ENCODE measurements at regions not wholly inside any gene's neighbourhood (a gene's known extent, or its start where the extent isn't known, plus 50 kb on each side); places are given as distances from the start of the nearest gene placed in this dataset.

DNA sequence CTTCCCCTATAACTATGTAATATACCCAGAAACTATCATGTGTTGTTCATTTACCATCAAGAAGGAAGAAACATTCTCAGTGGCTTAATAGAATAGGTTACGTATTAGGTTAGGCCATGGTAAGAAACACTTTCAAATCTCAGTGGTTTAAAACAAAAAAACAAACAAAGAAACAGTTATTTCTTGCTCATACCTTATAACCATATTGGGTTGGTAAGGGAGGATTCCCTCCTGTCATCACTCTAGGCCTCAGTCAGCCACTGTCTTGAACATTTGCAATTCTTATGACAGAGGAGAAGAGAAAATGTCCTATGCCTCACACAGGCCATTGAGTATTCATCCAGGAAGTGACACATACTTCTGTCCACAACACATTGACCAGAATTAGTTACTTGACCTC lies 727.7 kb upstream of the NECTIN3 start:
- TF ChIP-seq, protein P1, sequence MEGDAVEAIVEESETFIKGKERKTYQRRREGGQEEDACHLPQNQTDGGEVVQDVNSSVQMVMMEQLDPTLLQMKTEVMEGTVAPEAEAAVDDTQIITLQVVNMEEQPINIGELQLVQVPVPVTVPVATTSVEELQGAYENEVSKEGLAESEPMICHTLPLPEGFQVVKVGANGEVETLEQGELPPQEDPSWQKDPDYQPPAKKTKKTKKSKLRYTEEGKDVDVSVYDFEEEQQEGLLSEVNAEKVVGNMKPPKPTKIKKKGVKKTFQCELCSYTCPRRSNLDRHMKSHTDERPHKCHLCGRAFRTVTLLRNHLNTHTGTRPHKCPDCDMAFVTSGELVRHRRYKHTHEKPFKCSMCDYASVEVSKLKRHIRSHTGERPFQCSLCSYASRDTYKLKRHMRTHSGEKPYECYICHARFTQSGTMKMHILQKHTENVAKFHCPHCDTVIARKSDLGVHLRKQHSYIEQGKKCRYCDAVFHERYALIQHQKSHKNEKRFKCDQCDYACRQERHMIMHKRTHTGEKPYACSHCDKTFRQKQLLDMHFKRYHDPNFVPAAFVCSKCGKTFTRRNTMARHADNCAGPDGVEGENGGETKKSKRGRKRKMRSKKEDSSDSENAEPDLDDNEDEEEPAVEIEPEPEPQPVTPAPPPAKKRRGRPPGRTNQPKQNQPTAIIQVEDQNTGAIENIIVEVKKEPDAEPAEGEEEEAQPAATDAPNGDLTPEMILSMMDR (conservative IDR thresholded peaks at IDR 0.05; ENCODE audit: low read length) = no peak
- no peak for TF ChIP-seq EZH2phosphoT487 (IDR thresholded peaks at IDR 0.05; ENCODE audit: borderline replicate concordance, low read depth, low read length)
